Activated naive CD4-positive, alpha-beta T cell treated with anti-CD3 and anti-CD28 coated beads, Interleukin-2, amount 50 U/mL, for 72 hours (primary cell): ENCODE measurements at regions not wholly inside any gene's neighbourhood (a gene's known extent, or its start where the extent isn't known, plus 50 kb on each side); places are given as distances from the start of the nearest gene placed in this dataset.

Experiments used
- ATAC-seq, 2 donors: fragments of 150-1000 bp; cut with Tn5 transposase; 2 replicates each; pipeline ENCODE4 v1.10.0; 2021; ENCODE audit warnings: mild to moderate bottlenecking in 2 of 2, moderate library complexity in 2 of 2
- DNase-seq, 2 donors: peaks; one replicate each; pipeline ENCODE4 v3.0.0; 2021 to 2022; ENCODE audit warnings: low spot score in 2 of 2
- H3K27ac Mint-ChIP-seq, 2 donors: one replicate each; pipeline ENCODE4 v1.8.0; 2022; ENCODE audit warnings: mild to moderate bottlenecking in 2 of 2, mixed read lengths in 2 of 2
- H3K36me3 Mint-ChIP-seq, 2 donors: one replicate each; pipeline ENCODE4 v1.8.0; 2022; ENCODE audit warnings: mixed read lengths in 2 of 2
- H3K9me3 Mint-ChIP-seq, 2 donors: one replicate each; pipeline ENCODE4 v1.8.0; 2022; ENCODE audit warnings: mixed read lengths in 2 of 2

GRCh38 chr2:151106805-151107506 lies 154.7 kb downstream of the RBM43 start:
- ATAC-seq (no peak), DNase-seq (no peak)
- H3K9me3 Mint-ChIP-seq, result no peaks in the 10 kb centered on the region
- no peak overlapping the region for H3K27ac Mint-ChIP-seq
- H3K36me3 Mint-ChIP-seq, result no peaks in the 10 kb centered on the region

- ATAC-seq (no peak), DNase-seq (no peak)
- Mint-ChIP-seq H3K9me3 (no peaks in the 10 kb centered on the region), H3K36me3 (no peaks in the 10 kb centered on the region), H3K27ac (no peak overlapping the region)
These were observed 158.1 kb downstream of the RBM43 start for GRCh38 chr2:151103551-151103950.

- DNase-seq (no peak), ATAC-seq (no peak)
- no peak overlapping the region for H3K27ac Mint-ChIP-seq
- no peaks in the 10 kb centered on the region for H3K9me3 Mint-ChIP-seq
- no peaks in the 10 kb centered on the region for H3K36me3 Mint-ChIP-seq
These were observed 159.4 kb downstream of the RBM43 start for GRCh38 chr2:151102226-151102625.

DNA sequence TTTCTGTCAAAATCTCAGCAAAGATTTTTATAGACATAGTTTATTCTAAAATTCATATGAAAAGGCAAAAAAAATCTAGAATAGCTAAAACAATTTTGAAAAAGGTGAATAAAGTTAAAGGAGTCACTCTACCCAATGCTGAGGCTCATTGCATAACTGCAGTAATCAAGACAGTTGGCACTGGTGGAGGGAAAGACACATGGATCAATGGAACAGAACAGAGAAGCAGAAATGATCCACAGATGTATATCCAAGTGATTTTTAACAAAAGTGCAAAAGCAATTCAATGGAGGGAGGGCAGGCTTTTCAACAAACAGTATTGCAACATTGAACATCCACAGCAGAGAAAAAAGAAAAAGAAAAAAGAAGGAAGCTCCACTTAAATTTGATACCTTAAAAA lies 162.8 kb downstream of the RBM43 start:
- no peak overlapping the region for H3K27ac Mint-ChIP-seq
- H3K9me3 Mint-ChIP-seq, result no peaks in the 10 kb centered on the region
- DNase-seq (no peak), ATAC-seq (no peak)
- H3K36me3 Mint-ChIP-seq, result no peaks in the 10 kb centered on the region

- DNase-seq (no peak), ATAC-seq (no peak)
- no peaks in the 10 kb centered on the region for H3K9me3 Mint-ChIP-seq
- no peak overlapping the region for H3K27ac Mint-ChIP-seq
- no peaks in the 10 kb centered on the region for H3K36me3 Mint-ChIP-seq
These were observed 163.8 kb downstream of the RBM43 start for GRCh38 chr2:151097895-151098294.

GRCh38 chr2:151097128-151097527 lies 164.5 kb downstream of the RBM43 start:
- ATAC-seq, result no peak
- no peak for DNase-seq
- Mint-ChIP-seq H3K27ac (no peak overlapping the region), H3K9me3 (no peaks in the 10 kb centered on the region), H3K36me3 (no peaks in the 10 kb centered on the region)

- ATAC-seq, result no peak
- no peak for DNase-seq
- Mint-ChIP-seq H3K27ac (no peak overlapping the region), H3K36me3 (no peaks in the 10 kb centered on the region), H3K9me3 (no peaks in the 10 kb centered on the region)
These were observed 165.4 kb downstream of the RBM43 start for GRCh38 chr2:151096235-151096634.

- no peak for DNase-seq
- Mint-ChIP-seq H3K27ac (no peak overlapping the region), H3K36me3 (no peaks in the 10 kb centered on the region), H3K9me3 (no peaks in the 10 kb centered on the region)
- no peak for ATAC-seq
These were observed 166.2 kb downstream of the RBM43 start for GRCh38 chr2:151095463-151095862.

DNA sequence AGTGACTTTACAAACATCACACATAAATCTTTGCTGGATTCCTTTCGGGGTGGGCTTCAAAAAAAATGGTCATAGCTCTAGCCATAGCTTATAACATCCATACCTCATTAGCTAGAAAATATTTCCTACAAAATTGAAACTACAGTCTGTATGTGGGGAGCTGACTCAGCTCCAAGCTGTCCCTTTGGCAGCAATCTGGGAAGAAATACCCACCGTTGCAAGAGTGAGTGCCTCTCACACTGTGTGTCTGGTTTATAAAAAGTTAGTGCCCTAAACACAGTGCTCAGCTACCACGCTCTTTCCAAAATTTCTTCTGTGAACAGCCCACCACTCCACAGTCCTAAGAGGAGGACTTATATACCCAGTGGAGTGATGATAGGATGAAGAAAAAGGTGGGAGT lies 170.1 kb downstream of the RBM43 start:
- ATAC-seq (no peak), DNase-seq (no peak)
- Mint-ChIP-seq H3K27ac (no peak overlapping the region), H3K9me3 (no peaks in the 10 kb centered on the region), H3K36me3 (no peaks in the 10 kb centered on the region)

DNA sequence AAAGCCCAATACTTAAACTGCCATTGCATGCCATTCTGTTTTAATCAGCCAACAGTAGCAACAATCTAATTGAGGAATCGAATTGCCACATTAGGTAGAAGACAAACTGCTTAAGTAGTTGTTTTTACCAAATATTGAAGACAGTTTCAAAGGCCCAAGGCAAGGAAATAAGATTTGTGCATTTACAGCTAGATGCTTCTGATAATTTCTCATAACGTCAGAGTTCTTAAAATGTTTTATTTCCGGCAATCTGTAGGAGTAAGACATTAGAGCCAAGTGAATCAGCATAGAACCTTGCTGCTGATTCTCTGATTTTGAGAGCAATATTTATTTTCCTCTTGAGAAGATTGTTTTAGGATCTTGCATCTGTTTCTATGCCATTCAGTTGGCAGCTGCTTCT lies 174.3 kb downstream of the RBM43 start:
- ATAC-seq (no peak), DNase-seq (no peak)
- Mint-ChIP-seq H3K9me3 (no peaks in the 10 kb centered on the region), H3K36me3 (no peaks in the 10 kb centered on the region), H3K27ac (no peak overlapping the region)

DNA sequence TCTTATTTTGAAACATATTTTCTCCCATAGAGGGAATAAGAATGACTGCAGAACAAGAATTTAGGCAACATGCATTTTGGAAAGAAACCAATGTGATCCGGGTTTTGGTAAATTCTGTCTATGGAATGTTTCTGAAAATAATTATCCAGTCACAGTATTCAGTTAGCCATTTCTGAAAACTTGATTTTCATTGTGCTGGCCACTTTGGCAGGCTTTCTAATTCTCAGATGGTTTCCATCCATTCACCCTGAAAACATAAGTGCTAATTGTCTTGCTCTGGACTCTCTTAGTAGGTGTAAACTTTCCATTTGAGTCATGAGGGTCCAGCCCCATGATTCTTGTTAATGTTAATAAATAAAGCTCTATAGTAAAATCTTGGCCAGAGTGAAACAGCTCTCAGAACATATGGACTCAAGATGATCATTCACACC lies 176.5 kb downstream of the RBM43 start:
- Mint-ChIP-seq H3K9me3 (peaks cover 0 to 7% of the 10 kb centered on the region in 2 donors), H3K27ac (no peak overlapping the region), H3K36me3 (no peaks in the 10 kb centered on the region)
- ATAC-seq, result no peak
- no peak for DNase-seq

GRCh38 chr2:151083856-151084795 lies 177.5 kb downstream of the RBM43 start:
- Mint-ChIP-seq H3K27ac (no peak overlapping the region), H3K9me3 (peaks cover 0 to 7% of the 10 kb centered on the region in 2 donors), H3K36me3 (no peaks in the 10 kb centered on the region)
- no peak for DNase-seq
- ATAC-seq, result no peak

GRCh38 chr2:151078889-151079288 lies 182.8 kb downstream of the RBM43 start:
- DNase-seq (no peak), ATAC-seq (no peak)
- Mint-ChIP-seq H3K9me3 (peaks cover 4 to 7% of the 10 kb centered on the region in 2 donors), H3K27ac (no peak overlapping the region), H3K36me3 (no peaks in the 10 kb centered on the region)

- no peaks in the 10 kb centered on the region for H3K36me3 Mint-ChIP-seq
- peaks cover 0 to 1% of the 10 kb centered on the region in 2 donors for H3K9me3 Mint-ChIP-seq
- H3K27ac Mint-ChIP-seq, result no peak overlapping the region
- DNase-seq (no peak), ATAC-seq (no peak)
These were observed 189.8 kb downstream of the RBM43 start for GRCh38 chr2:151071906-151072305.

DNA sequence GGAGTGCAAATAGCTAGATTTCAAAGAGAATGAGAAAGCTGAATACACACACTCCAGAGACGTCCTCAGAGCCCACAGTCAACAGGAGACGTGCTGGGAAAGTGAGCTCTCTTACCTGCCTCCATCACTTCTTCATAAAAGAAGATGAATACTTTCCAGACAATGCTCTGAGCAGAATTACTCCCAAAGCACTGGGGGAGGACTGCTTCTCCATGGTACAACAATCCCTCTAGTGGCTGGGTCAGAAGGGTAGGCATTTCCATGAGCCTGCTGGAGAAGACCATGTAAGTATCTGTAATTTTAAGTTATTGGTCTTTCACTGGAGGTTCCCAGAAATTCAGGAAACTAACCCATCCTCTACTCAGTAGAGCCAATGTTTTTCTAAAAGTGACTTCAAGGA lies 190.3 kb downstream of the RBM43 start:
- no peak overlapping the region for H3K27ac Mint-ChIP-seq
- no peaks in the 10 kb centered on the region for H3K36me3 Mint-ChIP-seq
- H3K9me3 Mint-ChIP-seq, result no peaks in the 10 kb centered on the region
- no peak for ATAC-seq
- DNase-seq, result no peak

DNA sequence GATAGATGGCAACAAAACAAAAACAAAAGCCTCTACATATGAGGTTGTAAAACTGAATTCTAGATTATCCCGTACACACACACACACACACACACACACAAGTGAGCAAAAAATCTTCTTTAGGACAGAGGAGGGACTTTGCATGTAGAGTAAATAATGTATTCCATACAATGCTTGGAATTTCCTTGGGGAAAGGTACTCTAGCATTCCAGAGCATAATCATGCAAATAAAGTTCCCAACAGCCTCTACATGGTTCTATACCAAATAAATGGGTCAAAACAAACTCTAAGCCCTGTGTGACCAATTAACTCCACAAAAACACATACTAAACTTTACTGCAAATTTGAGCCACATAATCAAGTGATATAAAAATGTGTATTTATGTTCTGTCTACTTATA lies 191.4 kb downstream of the RBM43 start:
- Mint-ChIP-seq H3K27ac (no peak overlapping the region), H3K36me3 (no peaks in the 10 kb centered on the region), H3K9me3 (no peaks in the 10 kb centered on the region)
- ATAC-seq (no peak), DNase-seq (no peak)

GRCh38 chr2:151067658-151068369 lies 193.8 kb downstream of the RBM43 start:
- ATAC-seq (no peak), DNase-seq (no peak)
- H3K27ac Mint-ChIP-seq, result no peak overlapping the region
- no peaks in the 10 kb centered on the region for H3K9me3 Mint-ChIP-seq
- no peaks in the 10 kb centered on the region for H3K36me3 Mint-ChIP-seq
